Mesothelial cell of epicardium (in vitro differentiated cells): ENCODE measurements at regions not wholly inside any gene's neighbourhood (a gene's known extent, or its start where the extent isn't known, plus 50 kb on each side); places are given as distances from the start of the nearest gene placed in this dataset.

Source experiments
- DNase-seq, 2 experiments: peaks; one replicate each; pipeline ENCODE4 v3.0.0; 2021; ENCODE audit warnings: low spot score in 2 of 2; ENCODE audit not compliant: unreplicated experiment in 2 of 2
- H3K27ac Mint-ChIP-seq: 2 replicates; pipeline ENCODE4 v1.8.0; 2021; ENCODE audit warnings: mixed read lengths
- H3K27me3 Mint-ChIP-seq: 2 replicates; pipeline ENCODE4 v1.8.0; 2021; ENCODE audit warnings: low read depth, mixed read lengths
- H3K36me3 Mint-ChIP-seq: 2 replicates; pipeline ENCODE4 v1.8.0; 2021; ENCODE audit warnings: mixed read lengths
- H3K4me1 Mint-ChIP-seq: 2 replicates; pipeline ENCODE4 v1.8.0; 2021; ENCODE audit warnings: mixed read lengths
- H3K4me3 Mint-ChIP-seq: 2 replicates; pipeline ENCODE4 v1.8.0; 2021; ENCODE audit warnings: mild to moderate bottlenecking, moderate library complexity, mixed read lengths
- H3K9me3 Mint-ChIP-seq: 2 replicates; pipeline ENCODE4 v1.8.0; 2021; ENCODE audit warnings: mixed read lengths
- CTCF ChIP-seq: fragments of 200-600 bp; sonication (generic); IDR thresholded peaks from one replicate; pipeline ENCODE4 v1.5.0; 2021; ENCODE audit warnings: antibody characterized with exemption; ENCODE audit not compliant: unreplicated experiment

- Mint-ChIP-seq H3K27ac (no peak overlapping the region), H3K36me3 (peaks cover under 1% of the 10 kb centered on the region), H3K27me3 (no peaks in the 10 kb centered on the region), H3K9me3 (peaks cover 8% of the 10 kb centered on the region), H3K4me1 (peaks cover 16% of the 10 kb centered on the region), H3K4me3 (no peak overlapping the region)
- DNase-seq: no peak
- no peak for TF ChIP-seq CTCF
Observed at GRCh38 chr2:111666160-111666559, 217.8 kb downstream of the ANAPC1 start.

GRCh38 chr2:111667001-111667400 lies 217.0 kb downstream of the ANAPC1 start:
- no peak for TF ChIP-seq CTCF
- Mint-ChIP-seq H3K27ac (no peak overlapping the region), H3K4me1 (peaks cover 16% of the 10 kb centered on the region), H3K27me3 (no peaks in the 10 kb centered on the region), H3K4me3 (no peak overlapping the region), H3K9me3 (peaks cover 8% of the 10 kb centered on the region), H3K36me3 (peaks cover 2% of the 10 kb centered on the region)
- DNase-seq: no peak

- Mint-ChIP-seq H3K27me3 (no peaks in the 10 kb centered on the region), H3K36me3 (peaks cover 2% of the 10 kb centered on the region), H3K27ac (no peak overlapping the region), H3K4me1 (peaks cover 16% of the 10 kb centered on the region), H3K9me3 (peaks cover 8% of the 10 kb centered on the region), H3K4me3 (no peak overlapping the region)
- no peak for TF ChIP-seq CTCF
- no peak for DNase-seq
Observed at GRCh38 chr2:111667542-111668273, 216.3 kb downstream of the ANAPC1 start.

GRCh38 chr2:111668274-111668616 lies 215.7 kb downstream of the ANAPC1 start:
- no peak for DNase-seq
- Mint-ChIP-seq H3K4me3 (no peak overlapping the region), H3K36me3 (peaks cover 2% of the 10 kb centered on the region), H3K27ac (no peak overlapping the region), H3K9me3 (peaks cover 8% of the 10 kb centered on the region), H3K27me3 (no peaks in the 10 kb centered on the region), H3K4me1 (peaks cover 12% of the 10 kb centered on the region)
- no peak for TF ChIP-seq CTCF

GRCh38 chr2:111668741-111669140 lies 215.3 kb downstream of the ANAPC1 start:
- peaks cover 12% of the 10 kb centered on the region for H3K4me1 Mint-ChIP-seq
- H3K27ac Mint-ChIP-seq: no peak overlapping the region
- TF ChIP-seq CTCF: no peak
- no peak overlapping the region for H3K4me3 Mint-ChIP-seq
- peaks cover 8% of the 10 kb centered on the region for H3K9me3 Mint-ChIP-seq
- peaks cover 2% of the 10 kb centered on the region for H3K36me3 Mint-ChIP-seq
- DNase-seq: no peak
- no peaks in the 10 kb centered on the region for H3K27me3 Mint-ChIP-seq
